ENCODE measurements at regions not wholly inside any gene's neighbourhood (a gene's known extent, or its start where the extent isn't known, plus 50 kb on each side); places are given as distances from the start of the nearest gene placed in this dataset.

DNA sequence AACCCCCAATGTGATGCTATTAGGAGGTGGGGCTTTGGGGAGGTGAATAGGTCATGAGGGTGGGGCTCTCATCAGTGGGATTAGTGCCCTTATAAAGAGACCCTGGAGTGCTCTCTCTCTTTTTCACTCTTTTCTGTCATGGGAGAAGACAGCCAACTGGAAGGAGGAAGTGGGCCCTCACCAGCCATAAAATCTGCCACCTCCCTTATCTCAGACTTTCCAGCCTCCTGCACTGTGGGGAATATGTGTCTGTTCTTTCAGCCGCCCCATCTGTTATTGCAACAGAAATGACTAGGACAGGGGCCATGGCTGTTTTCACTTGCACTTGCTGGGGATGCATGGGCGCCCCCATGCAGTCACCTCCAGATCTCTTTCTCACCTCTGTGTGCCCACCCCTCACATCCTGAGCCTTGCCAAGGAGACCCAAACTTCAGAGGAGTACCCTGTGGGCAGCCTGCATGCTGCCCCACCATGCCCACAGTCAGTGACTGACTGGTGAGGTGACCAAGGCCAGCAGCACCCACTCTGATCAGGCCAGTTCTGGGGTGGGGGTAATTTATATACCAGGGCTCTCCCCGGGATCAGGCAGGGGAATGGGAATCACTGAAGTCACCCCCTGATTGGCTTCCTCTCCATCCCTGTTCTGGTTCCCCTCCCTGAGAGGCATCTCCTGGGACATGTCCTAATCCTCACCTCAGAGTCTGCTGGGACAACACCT lies 118.4 kb downstream of the ANKRD60 start:
- Histone ChIP-seq H3K4me2 (ENCODE audit: insufficient read depth, low read length) (no peak overlapping the region), H3K9me3 (replicated peaks; ENCODE audit: control insufficient read depth, insufficient read depth, low read length) (no peaks in the 10 kb centered on the region), H3K9me1 (replicated peaks; ENCODE audit: control insufficient read depth, extremely low read depth, insufficient read depth, low read length) (no peaks in the 10 kb centered on the region), H4K20me1 (replicated peaks; ENCODE audit: control insufficient read depth, extremely low read depth, insufficient read depth, low read length) (no peaks in the 10 kb centered on the region), H3K36me3 (ENCODE audit: control insufficient read depth in 2 of 2, extremely low read depth in 1 of 2, insufficient read depth in 2 of 2, low read length in 2 of 2) (no peaks in the 10 kb centered on the region), H3K4me1 (ENCODE audit: control insufficient read depth, extremely low read depth, insufficient read depth, low read length) (no peaks in the 10 kb centered on the region), H3K27ac (ENCODE audit: insufficient read depth, low read depth, low read length) (no peak overlapping the region), H2AFZ (ENCODE audit: low read depth, low read length) (no peak overlapping the region), H3K79me2 (ENCODE audit: control insufficient read depth, insufficient read depth, low read length) (no peaks in the 10 kb centered on the region), H3K4me3 (replicated peaks in 1 of 3; ENCODE audit: insufficient read depth in 1 of 3, low read depth in 1 of 3, low read length in 3 of 3) (no peak overlapping the region), H3K27me3 (ENCODE audit: control insufficient read depth in 2 of 2, insufficient read depth in 2 of 2, low read length in 2 of 2) (no peaks in the 10 kb centered on the region), H3K9ac (replicated peaks; ENCODE audit: extremely low read depth, insufficient read depth, low read length) (no peak overlapping the region)
- TF ChIP-seq JUN (IDR thresholded peaks at IDR 0.05; ENCODE audit: borderline replicate concordance, insufficient read depth, insufficient read length, low read depth) (no peak), GATA2 (IDR thresholded peaks at IDR 0.05; ENCODE audit: insufficient read depth, insufficient read length, low read depth, low read length) (no peak), POLR2A (IDR thresholded peaks at IDR 0.05; ENCODE audit: low read depth, low read length) (no peak), MYC (IDR thresholded peaks at IDR 0.05; ENCODE audit: low read depth, low read length) (no peak)
- TF ChIP-seq, protein P1, sequence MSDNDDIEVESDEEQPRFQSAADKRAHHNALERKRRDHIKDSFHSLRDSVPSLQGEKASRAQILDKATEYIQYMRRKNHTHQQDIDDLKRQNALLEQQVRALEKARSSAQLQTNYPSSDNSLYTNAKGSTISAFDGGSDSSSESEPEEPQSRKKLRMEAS (IDR thresholded peaks at IDR 0.05; ENCODE audit: insufficient read depth, insufficient read length), result no peak
- dilution Hi-C loops (cut with MboI; ENCODE audit: extremely low pct_ligation_motif_present, low sequenced_read_pairs) (no loop called here), intact Hi-C loops (cut with micrococcal nuclease) (no loop called here)
- FAIRE-seq (no peak), DNase-seq (ENCODE audit: low read depth, low spot score) (no peak)
- ChIA-PET CTCF (no interaction called here), POLR2A (no interaction called here)
- BruUV-seq (replicated peaks), result no TSS peak

DNA sequence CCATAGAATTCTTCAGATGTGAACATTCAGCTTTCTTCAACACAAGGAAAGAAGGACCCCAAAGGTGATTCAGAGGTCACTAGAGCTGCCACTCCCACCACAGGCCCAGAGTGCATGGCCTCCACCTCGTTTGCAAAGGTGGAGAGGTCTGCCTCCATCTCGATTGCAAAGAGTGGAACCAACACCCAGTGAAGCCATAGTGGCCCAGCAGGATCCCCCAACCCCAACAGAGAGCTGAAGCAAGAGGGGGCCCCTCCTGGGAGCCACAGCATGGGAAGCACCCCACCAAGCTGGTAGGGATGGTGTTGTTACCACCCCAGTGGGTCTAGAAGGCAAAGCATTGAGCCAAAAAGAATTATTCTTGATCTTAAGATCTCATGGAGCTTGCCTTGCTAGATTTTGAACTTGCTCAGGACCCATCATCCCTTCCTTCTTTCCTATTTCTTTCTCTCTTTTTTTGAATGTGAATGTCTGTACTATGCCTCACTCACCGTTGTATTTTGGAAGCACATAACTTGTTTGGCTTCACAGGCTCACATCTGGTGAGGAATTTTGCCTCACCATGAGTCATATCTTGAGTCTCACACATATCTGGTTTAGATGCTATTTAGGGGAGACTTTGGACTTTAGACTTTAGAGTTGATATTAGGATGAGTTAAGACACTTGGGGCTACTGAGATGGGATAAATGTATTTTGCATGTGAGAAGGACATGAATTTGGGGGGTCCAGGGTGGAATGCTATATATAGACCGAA lies 119.2 kb downstream of the ANKRD60 start:
- no peaks in the 10 kb centered on the region for H3K27me3 ChIP-seq (ENCODE audit: control insufficient read depth in 2 of 2, insufficient read depth in 2 of 2, low read length in 2 of 2)
- no peak for DNase-seq (ENCODE audit: low read depth, low spot score)
- TF ChIP-seq, protein P2, sequence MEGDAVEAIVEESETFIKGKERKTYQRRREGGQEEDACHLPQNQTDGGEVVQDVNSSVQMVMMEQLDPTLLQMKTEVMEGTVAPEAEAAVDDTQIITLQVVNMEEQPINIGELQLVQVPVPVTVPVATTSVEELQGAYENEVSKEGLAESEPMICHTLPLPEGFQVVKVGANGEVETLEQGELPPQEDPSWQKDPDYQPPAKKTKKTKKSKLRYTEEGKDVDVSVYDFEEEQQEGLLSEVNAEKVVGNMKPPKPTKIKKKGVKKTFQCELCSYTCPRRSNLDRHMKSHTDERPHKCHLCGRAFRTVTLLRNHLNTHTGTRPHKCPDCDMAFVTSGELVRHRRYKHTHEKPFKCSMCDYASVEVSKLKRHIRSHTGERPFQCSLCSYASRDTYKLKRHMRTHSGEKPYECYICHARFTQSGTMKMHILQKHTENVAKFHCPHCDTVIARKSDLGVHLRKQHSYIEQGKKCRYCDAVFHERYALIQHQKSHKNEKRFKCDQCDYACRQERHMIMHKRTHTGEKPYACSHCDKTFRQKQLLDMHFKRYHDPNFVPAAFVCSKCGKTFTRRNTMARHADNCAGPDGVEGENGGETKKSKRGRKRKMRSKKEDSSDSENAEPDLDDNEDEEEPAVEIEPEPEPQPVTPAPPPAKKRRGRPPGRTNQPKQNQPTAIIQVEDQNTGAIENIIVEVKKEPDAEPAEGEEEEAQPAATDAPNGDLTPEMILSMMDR (IDR thresholded peaks at IDR 0.05; ENCODE audit: extremely low read depth in 1 of 2, insufficient read depth in 1 of 2, low read depth in 1 of 2, low read length in 2 of 2), result no peak
- no peak for TF ChIP-seq POLR2A (IDR thresholded peaks at IDR 0.05; ENCODE audit: low read depth, low read length)
- TF ChIP-seq, protein P1 (IDR thresholded peaks at IDR 0.05; ENCODE audit: insufficient read depth, insufficient read length), result no peak
- no peak for TF ChIP-seq FOS (IDR thresholded peaks at IDR 0.05; ENCODE audit: borderline replicate concordance, insufficient read depth, low read length)
- no peak for TF ChIP-seq EZH2 (IDR thresholded peaks at IDR 0.05; ENCODE audit: borderline replicate concordance, low read depth, low read length, severe bottlenecking)
- TF ChIP-seq JUN (IDR thresholded peaks at IDR 0.05; ENCODE audit: borderline replicate concordance, insufficient read depth, insufficient read length, low read depth), result no peak
- no peak for TF ChIP-seq POLR2AphosphoS5 (IDR thresholded peaks at IDR 0.05; ENCODE audit: insufficient read depth, low read depth, low read length)
- TF ChIP-seq GATA2 (IDR thresholded peaks at IDR 0.05; ENCODE audit: insufficient read depth, insufficient read length, low read depth, low read length), result no peak
- TF ChIP-seq MYC (IDR thresholded peaks at IDR 0.05; ENCODE audit: low read depth, low read length), result no peak
- H3K79me2 ChIP-seq (ENCODE audit: control insufficient read depth, insufficient read depth, low read length), result no peaks in the 10 kb centered on the region
- intact Hi-C loops (cut with micrococcal nuclease) (no loop called here), dilution Hi-C loops (cut with MboI; ENCODE audit: extremely low pct_ligation_motif_present, low sequenced_read_pairs) (no loop called here)
- no peaks in the 10 kb centered on the region for H3K9me3 ChIP-seq (replicated peaks; ENCODE audit: control insufficient read depth, insufficient read depth, low read length)
- H3K4me3 ChIP-seq (replicated peaks in 1 of 3; ENCODE audit: insufficient read depth in 1 of 3, low read depth in 1 of 3, low read length in 3 of 3), result no peak overlapping the region
- no peaks in the 10 kb centered on the region for H4K20me1 ChIP-seq (replicated peaks; ENCODE audit: control insufficient read depth, extremely low read depth, insufficient read depth, low read length)
- no peaks in the 10 kb centered on the region for H3K36me3 ChIP-seq (ENCODE audit: control insufficient read depth in 2 of 2, extremely low read depth in 1 of 2, insufficient read depth in 2 of 2, low read length in 2 of 2)
- H3K9me1 ChIP-seq (replicated peaks; ENCODE audit: control insufficient read depth, extremely low read depth, insufficient read depth, low read length), result no peaks in the 10 kb centered on the region
- POLR2A ChIA-PET, result no interaction called here
- H3K4me2 ChIP-seq (ENCODE audit: insufficient read depth, low read length), result no peak overlapping the region
- no TSS peak for BruUV-seq (replicated peaks)
- no peak overlapping the region for H2AFZ ChIP-seq (ENCODE audit: low read depth, low read length)
- CTCF ChIA-PET, result no interaction called here
- H3K9ac ChIP-seq (replicated peaks; ENCODE audit: extremely low read depth, insufficient read depth, low read length), result no peak overlapping the region
- FAIRE-seq, result no peak
- H3K27ac ChIP-seq (ENCODE audit: insufficient read depth, low read depth, low read length), result no peak overlapping the region
- H3K4me1 ChIP-seq (ENCODE audit: control insufficient read depth, extremely low read depth, insufficient read depth, low read length), result no peaks in the 10 kb centered on the region
